HG02970 (cell line): ENCODE measurements at regions not wholly inside any gene's neighbourhood (a gene's known extent, or its start where the extent isn't known, plus 50 kb on each side); places are given as distances from the start of the nearest gene placed in this dataset.

Source experiments
- ATAC-seq: cut with Tn5 transposase; IDR thresholded peaks from one replicate; pipeline ENCODE4 v1.9.1; 2021; ENCODE audit warnings: mild to moderate bottlenecking, moderate library complexity, moderate number of reproducible peaks; ENCODE audit not compliant: unreplicated experiment, low FRiP score

GRCh38 chr10:3494838-3495230 lies 290.2 kb downstream of the KLF6 start:
- no peak for ATAC-seq

DNA sequence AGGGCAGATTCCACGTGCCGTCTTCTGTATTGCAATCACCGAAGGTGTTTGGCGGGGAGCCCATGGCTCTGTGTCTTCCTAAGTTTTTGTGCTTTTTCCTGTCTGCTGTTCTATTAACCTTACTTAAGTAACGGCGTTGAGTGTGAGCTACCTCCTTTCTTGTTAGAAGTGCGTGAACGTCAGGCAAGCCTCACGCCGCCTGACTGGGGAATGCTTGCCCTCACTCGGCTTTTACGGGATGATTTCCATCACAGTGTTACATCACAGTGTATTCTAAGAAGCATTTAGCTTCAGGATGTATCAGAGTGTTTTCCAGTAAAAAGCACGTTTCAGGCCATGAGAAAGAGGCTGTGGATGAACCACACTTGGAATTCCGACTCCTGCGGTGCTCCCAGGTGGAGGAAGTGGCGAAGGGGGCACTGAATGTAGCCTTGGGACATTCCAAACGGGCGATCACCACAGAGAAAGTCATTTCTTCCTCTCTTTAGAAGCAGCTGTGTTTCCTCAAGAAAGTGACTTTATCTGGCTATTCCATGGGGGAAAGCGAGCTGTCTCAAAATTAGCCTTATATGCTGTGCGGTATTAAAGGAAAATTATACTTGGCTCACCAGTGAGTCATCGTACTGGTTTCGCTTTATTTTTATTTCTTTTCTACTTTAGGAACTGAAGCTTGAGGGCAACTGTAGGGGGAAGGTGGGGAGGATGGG lies 290.7 kb downstream of the KLF6 start:
- ATAC-seq, result no peak

GRCh38 chr10:3493621-3494020 lies 291.4 kb downstream of the KLF6 start:
- ATAC-seq, result no peak

GRCh38 chr10:3491571-3491970 lies 293.4 kb downstream of the KLF6 start:
- ATAC-seq, result no peak

DNA sequence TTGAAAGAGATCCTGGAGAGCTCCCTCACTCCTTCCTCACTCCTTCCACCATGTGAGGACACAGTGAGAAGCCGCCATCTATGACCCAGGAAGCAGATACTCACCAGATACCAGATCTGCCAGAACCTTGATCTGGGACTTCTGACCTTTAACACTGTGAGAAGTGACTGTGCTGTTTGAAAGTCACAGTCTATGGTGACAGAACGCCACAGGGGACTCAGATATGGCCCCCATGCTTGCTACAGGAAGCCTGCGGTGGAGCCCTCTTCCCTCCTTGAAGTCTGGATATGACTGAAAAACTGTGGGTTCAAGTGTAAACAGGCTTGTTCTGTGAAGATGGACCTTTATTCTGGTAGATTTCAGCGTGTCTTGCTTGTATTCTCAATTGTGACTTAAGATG lies 297.8 kb downstream of the KLF6 start:
- ATAC-seq, result no peak

DNA sequence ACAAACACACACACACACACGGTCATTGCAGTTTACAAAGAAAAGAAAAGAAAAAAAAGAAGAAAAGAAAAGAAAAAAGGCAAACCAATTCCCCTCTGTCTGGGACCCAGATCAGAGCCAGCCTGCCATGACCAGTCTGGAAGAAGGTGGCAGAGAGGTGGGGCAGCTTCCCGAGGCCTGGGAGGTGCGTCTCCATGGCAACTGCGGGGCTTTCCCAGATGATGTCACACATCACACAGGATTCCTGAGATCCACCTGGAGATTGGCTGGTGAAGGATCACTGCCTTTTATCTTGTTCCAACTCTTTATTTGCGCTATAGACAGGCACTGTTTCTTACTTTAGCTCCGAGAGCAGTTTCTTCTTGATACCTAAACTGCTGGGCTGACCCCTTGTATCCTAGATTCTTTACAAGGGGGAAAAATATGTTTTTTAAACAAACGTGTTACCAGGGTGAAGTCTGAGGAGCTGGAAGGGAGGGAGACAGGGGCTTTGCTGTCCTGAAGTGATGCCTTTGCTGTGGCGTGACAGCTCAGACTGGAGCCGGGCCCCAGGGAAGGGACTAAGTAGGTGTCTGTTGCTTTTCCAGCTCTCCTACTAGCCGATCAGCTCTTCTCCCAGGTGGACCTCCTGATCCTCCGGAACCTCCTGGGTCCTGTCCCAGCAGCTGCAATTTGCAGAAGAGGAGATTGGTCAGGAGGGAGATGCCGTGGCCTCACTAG lies 298.5 kb downstream of the KLF6 start:
- no peak for ATAC-seq

DNA sequence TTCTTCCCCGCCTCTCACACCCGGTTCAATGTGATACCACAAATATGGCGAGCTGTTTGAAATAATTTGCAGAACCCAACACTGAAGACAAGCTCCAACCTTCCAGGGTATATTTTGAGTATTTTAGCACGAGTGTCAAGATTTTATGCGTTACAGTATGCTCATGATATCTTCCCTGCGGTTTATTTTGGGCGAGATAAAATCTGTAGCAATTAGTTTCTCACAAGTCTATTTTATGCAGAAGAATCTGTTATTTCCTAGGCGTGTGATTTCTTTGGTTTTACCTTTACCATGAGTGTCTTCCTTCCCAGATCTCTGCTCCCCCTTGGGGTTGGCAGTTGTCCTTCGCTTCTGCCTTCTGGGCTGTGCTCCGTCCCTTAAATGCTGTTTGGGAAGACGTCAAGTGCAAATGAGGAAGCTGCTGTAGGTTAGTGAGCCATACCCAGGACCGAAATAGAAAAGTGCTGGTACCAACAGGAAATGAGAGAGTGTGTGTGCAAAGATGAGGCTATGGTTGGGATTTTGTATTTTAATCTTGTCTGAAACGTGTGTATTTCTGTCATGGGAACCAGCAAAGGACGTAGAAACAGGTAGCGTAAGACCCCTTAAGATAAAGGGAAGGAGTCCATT lies 299.8 kb downstream of the KLF6 start:
- no peak for ATAC-seq

GRCh38 chr10:3484306-3485056 lies 300.5 kb downstream of the KLF6 start:
- peak; percentile 71 for ATAC-seq

- no peak for ATAC-seq
These were observed 302.6 kb downstream of the KLF6 start for GRCh38 chr10:3482200-3482993.

- no peak for ATAC-seq
These were observed 303.5 kb downstream of the KLF6 start for GRCh38 chr10:3481496-3481895.

DNA sequence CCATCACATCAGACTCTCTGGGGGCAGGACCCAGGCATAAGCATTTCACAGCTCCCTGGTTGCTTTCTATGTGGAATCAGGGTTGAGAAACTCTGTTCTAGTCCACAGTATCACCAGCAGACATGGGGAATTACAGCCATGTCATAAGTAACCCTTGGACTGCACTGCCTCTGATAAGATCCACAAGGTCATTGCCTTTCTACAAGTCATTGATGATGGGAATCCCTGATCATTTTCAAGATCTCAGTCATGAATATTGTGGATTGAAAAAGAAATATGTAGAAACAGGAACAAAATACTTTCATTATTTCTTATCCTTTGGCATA lies 304.1 kb downstream of the KLF6 start:
- no peak for ATAC-seq

DNA sequence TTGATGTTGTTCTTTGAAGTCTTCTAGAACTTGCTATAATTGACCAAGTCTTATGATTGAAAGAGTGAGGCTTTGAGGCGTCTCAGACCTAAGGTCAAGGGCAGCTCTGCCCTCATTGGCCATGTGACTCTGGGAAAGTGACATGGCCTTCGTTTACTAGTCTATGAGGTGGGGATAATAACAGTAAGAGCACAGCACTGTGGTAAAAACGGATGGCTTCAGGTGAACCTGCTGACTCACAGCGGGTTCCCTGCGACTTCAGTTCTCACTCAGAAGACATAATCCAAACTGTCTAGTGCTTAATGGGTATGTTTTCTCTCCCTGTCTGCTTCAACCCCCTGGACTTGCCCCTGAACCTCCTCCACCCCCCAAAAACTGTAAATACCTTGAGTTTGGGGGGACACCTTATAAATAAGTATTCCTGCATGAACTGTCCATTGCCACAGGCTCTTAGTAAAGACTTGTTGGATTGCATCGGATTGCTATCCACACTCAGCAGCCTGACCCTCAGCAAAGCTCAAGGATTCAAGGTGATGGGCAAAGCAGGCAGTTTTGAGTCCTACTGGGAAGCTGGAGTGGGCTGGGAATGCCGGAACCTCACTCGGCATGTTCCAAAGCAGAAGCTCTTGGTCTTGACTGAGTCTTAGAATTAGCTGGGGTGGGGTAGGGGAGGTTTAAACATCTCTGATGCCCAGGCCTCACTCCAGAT lies 304.6 kb downstream of the KLF6 start:
- ATAC-seq, result no peak

- no peak for ATAC-seq
These were observed 306.2 kb upstream of the PITRM1 start for GRCh38 chr10:3478632-3479240.

GRCh38 chr10:3478153-3478552 lies 305.6 kb upstream of the PITRM1 start:
- peak; percentile 41 for ATAC-seq

DNA sequence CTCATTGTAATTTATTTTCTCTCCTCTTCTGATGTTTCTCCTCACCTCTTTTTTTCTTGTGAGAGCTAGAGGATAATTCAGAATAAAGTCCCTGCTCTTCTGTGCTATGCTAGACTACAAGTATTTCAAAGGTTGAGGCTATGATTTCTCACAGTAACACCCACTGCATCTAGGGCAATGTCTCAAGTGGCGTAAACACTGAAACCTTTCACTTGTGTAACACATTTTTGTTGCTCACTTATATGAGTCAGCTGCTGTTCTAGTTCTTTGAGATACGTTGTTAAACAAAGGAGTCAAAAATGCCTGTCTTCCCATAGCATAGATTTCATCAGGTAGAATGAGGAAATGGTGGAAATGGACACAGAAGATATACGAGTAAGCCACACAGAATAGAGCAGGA lies 305.1 kb upstream of the PITRM1 start:
- no peak for ATAC-seq

GRCh38 chr10:3476640-3477448 lies 304.3 kb upstream of the PITRM1 start:
- ATAC-seq, result no peak

GRCh38 chr10:3476186-3476585 lies 303.6 kb upstream of the PITRM1 start:
- no peak for ATAC-seq

DNA sequence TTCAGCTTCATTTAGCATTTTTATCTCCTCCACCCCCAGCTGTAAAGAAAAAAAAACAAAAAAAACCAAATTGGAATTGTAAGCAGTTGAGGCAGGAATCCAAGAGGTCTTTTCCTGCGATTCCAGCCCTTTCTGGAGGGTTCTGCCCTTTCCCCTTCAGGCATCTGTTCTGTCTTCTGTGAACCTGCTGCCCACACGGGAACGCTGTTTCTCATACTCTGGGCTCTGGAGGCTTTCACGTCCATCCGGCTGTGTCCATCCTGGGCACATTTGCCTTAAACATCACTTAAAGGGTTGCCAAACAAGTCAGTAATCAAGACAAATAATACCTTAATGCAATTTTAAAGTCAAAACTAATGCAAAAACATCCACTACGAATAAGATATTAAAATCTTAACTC lies 302.8 kb upstream of the PITRM1 start:
- ATAC-seq, result no peak

- ATAC-seq, result no peak
These were observed 301.7 kb upstream of the PITRM1 start for GRCh38 chr10:3474266-3474665.
